GM19395 (cell line): ENCODE measurements at regions not wholly inside any gene's neighbourhood (a gene's known extent, or its start where the extent isn't known, plus 50 kb on each side); places are given as distances from the start of the nearest gene placed in this dataset.

ENCODE experiments used
- ATAC-seq: cut with Tn5 transposase; IDR thresholded peaks from one replicate; pipeline ENCODE4 v1.9.1; 2021; ENCODE audit warnings: mild to moderate bottlenecking, moderate library complexity; ENCODE audit not compliant: unreplicated experiment

DNA sequence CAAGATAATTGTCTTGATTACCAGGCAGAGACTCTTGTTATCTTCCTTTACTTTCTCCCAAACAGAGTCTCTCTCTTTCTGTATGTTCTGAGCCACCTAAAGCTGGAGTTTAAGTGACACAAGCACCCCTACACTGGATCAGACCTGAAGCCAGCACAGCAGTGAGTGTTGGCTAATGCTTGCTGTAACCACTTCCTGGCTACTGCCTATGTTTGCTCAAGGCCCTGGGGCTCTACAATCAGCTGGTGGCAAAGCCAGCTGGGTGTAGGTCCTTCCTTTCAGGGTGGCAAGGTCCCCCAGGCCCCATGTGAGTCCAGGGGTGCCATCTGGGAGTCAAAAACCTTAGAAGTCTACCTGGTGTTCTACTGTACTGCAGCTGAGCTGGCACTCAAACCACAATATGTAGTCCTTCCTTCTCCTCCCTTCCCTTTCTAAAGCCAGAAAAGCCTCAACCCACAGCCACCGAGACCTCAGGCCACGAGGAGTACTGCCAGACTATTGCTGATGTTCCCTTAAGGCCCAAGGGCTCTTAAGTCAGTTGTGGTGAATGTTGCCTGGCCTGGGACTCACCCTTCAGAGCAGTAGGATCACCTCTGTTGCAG lies 416.3 kb downstream of the ADRA2A start:
- no peak for ATAC-seq

DNA sequence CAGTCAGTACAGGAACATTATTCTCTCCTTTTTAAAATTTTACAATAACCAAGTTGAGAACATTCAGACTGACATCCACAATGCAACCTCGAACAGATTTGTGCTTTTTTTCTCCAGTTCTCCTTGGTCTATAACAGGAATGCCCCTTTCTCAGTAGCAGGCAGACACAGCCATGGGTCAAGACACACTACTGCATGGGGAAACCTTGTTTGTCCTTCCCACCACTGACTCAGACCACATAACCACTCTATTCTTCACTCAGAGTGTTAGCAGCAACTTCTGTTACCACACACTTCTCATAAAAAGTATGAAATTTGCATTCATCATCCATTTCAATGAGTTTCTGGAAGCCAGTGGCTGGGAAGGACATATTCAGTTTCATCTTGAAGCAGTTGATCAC lies 421.7 kb downstream of the ADRA2A start:
- ATAC-seq = no peak

DNA sequence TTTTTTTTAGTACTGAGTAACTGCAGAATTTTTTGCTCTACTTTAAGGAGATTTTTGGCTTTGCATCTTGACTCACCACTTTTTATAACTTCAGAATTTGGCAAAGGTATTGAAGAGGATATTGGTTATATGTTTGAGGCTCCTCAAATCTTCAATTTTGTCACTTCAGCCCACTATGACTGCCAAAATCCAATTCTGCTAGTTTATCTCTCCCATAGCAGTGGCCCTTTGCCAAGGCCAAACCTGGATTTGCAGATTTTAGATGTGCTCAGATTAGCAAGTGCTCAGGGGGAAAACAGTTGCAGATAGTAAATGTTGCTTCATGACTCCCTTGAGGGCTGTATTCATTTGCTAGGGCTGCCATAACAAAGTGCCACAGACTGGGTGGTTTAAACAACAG lies 427.5 kb downstream of the ADRA2A start:
- ATAC-seq = no peak

DNA sequence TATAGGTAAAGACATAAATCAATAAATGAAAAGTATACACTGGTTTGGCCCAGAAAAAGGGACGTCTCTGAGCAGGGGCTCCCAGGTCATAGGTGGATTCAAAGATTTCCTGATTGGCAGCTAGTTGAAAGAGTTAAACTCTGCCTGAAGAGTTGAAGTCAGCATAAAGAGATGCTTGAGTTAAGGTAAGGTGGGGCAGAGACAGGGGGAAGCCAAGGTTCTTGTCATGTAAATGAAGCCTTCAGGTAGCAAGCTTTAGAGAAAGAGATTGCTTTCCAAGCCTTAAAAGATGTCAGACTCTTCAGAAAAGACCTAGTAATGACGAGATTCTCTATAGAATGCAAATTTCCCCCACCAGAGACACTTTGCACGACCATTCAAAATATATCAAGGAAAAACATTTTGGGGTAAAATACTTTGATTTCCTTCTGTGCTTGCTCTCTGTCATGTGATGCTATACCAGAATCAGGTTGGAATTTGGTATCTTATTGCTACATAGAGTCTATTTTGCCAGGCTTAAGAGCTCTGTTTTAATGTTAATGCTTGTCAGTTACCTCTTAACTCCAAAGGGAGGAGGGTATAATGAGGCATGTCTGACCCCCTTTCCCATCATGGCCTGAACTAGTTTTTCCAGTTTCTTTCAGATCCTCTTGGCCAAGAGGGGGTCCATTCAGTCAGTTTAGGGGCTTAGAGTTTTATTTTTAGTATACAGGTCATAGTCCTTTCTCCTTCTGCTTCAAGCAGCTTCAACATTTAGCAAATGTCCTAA lies 429.6 kb downstream of the ADRA2A start:
- ATAC-seq = no peak

DNA sequence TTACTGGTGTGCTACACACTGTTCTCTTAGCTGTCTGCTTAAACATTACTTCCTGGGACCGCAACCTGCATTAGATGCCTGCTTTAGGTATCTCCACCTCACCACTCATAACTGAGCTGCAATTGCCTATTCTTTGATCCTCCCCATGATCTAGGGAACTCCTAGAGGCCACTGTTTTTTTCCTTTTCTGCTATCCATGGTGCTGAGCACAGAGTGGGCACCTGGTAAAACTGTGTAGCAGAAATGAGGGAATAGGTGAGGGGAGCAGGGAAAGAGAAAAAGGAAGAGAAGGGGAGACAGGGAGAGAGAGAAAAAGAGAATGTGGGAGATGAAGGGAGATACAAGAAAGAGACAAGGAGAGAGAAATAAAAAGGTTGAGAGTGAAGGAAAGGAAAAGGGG lies 434.9 kb downstream of the ADRA2A start:
- ATAC-seq = no peak

DNA sequence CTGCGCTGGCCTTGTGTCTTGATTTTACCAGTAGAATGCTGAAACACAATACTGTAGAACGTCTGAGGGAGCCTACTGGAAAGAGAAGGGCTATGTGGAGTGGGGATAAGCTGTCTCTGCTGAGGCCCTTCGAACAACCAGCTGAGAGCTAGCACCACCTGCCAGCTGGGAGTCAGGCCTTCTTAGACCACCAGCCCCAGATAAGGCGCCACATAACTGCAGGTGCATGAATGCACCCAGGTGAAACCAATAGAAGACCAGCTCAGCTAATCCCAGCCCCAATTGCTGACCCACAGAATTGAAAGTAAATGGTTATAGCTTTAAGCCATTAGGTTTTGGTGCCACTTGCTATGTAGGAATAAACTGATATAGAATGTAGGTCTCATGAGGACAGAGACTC lies 438.4 kb downstream of the ADRA2A start:
- ATAC-seq = no peak

DNA sequence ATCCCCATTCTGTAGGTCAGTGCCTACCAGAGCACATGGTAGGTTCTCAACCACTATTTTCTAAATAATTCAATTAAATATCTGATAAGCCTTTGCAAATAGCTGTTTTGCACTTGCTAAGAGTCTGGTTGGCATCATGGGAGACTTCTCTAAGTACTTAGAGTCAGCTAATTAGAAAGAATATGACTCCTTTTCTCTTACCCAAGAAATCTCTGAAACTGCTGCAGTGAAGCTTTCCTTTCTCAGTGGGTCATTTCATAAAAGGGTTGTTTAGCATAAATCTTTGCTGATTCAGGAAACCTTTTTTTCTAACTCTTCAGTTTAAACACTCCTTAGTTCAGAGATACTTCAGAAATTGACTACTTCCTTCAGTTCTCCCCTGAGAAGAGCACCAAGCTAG lies 438.9 kb downstream of the ADRA2A start:
- no peak for ATAC-seq

DNA sequence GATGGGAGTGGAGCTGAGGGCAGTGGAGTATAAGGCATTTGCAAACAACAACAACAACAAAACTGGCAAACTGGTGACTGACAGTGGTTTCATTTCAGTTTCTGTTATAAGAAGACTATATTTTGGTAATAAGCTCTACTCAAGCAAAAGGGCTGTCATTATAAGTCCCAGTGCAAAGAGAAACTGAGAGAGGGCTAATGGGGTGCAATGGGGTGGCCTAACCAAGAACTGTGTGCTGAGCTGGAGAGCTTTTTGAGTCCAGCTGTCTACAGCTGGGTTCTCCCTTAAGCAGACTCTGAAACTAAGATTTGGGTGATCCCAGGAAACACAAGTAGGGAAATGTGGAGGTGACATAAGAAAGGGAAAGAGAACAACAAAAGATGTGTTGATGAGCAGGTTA lies 439.3 kb downstream of the ADRA2A start:
- no peak for ATAC-seq

DNA sequence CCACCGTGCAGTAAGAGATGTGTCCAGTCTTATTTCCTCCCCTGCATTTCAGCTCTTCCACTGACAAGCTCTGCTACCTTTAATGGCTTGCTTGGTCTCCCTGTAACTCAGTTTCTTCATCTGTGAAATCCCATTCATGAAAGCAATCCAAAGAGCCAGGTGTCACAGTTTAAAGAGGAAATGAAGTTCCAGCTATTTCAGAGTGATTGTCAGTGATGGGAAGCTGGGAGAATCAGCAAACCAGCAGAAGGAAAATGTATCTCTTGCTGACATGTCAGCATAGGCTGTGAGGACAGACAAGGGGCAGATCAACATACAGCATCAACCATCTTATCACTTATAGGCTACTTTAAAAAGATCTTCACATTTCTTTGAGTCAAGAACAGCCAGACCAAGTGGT lies 445.3 kb downstream of the ADRA2A start:
- ATAC-seq = no peak

DNA sequence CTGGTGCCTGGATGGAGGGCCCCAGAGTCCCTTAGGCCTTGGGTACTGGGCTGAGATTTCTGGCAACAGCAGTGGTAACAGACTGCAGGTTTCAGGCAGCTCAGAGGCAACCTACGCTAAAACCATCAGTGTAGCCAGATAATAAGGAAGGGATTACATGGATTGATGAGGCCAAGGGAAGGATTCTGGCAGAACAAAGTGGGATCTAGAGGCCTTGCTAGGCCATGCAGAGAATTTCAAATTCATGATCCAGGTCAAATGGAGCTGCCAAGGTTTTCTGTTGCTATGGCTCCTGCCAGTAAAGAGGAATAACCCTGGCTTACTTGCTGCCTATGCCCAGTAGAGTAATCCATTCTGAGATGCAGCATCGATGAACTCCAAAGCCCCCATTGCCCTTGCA lies 445.7 kb downstream of the ADRA2A start:
- ATAC-seq = no peak

DNA sequence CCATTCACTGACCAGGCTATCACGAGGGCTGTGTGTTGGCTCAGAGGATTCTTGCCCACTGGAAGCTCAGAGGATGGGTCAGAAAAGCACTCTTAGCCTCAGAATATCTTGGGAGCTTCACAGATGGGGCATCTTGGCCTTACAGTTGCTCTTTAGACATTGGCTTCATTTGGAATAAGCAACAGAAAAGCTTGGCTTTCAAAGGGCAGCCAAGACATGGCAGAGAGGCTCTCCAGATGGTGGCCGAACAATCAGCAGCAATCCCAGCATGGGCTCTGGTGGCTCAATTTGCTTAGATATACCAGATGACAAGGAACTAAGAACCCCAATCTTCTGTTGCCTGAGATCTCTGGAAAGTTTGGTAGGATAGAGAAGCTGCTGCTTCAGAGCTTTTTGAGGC lies 446.2 kb downstream of the ADRA2A start:
- no peak for ATAC-seq

DNA sequence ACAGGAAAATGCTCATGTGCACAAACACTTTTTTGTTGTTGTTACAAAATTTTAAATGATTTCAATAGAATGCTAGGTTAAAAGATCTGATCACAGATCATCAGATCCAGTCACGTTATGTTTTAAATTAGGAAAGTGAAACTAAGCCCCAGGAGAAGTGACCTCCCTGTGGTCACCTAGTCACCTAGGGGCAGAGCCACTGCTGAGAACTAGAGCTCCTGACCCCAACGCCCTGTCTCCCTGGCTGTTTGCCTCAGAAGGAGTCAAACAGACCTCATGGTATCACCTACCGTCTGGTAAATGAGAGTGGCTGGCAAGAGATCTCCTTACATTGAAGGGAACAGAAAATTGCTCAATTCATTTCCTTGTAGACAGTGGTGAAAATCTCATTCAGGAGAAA lies 447.3 kb downstream of the ADRA2A start:
- ATAC-seq = no peak

DNA sequence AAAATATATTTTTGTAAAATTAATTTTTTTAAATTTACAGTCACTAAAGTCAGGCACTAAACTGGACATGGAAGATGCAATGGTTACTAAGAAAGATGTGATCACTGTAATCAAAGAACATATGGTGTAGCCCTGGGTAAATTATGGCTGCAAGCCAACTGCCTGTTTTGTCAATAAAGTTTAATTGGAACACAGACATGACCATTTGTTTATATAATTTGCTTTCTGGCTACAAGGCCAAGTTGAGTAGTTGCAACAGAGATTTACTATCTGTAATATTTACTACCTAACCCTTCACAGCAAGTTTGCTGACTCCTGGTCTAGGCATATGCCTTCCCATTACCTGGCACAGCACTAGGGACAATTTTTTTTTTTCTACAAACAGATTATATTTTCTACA lies 448.9 kb downstream of the ADRA2A start:
- ATAC-seq = no peak

DNA sequence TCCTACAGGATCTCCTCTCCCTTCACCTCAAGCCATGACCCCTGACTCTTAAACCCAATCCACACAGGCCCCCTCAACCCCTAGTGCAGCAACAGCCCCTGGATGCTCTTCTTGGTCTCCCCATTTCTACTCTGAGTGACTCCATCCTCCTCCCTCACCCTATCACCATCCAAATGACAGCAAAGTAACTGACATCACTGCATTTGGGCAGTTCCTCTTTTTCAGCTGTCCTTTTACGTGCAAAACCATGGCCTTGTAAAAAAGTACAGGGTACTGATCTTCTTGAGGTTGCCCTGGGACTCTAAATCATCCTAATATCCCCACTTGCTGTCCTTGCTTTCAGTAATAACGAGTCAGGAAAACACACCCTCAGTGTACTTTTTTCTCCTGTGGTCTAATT lies 454.9 kb downstream of the ADRA2A start:
- ATAC-seq = no peak

DNA sequence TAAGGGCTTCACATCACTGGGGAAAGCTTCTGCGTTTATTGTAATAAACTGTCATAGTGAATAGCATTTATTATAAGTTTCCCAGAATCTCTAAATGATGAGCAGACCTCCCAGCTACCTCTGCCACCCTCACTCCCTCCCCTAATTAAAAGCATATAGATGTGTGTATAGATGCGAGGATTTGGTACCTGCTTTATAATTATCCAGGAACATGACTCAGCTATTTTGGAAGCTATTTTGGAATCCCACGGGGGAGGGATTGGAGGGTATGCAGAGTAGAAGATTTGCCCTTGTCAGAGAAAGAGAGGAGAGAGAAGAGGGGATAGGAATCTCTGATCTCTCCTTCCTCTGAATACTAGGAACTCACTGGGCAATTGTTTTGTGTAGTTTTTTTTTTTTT lies 455.3 kb downstream of the ADRA2A start:
- no peak for ATAC-seq

DNA sequence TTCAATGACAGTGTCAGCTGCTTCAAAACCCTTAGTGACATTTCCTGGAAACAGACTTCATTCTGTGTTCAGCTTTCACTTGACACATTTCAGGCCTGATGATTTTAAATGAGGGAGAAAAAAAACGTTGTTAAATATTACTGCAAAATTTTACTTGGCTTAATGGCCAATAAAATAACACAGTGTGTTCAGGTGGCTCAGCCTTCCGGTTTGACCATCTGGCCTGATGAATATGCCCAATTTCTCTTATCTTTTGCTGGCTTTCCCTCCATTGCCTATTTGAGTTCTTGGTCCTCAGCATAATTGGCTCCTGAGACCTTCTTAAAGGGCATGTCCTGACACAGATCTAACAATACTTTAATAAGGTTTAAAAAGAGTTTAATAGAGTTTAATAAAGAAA lies 462.4 kb downstream of the ADRA2A start:
- no peak for ATAC-seq

DNA sequence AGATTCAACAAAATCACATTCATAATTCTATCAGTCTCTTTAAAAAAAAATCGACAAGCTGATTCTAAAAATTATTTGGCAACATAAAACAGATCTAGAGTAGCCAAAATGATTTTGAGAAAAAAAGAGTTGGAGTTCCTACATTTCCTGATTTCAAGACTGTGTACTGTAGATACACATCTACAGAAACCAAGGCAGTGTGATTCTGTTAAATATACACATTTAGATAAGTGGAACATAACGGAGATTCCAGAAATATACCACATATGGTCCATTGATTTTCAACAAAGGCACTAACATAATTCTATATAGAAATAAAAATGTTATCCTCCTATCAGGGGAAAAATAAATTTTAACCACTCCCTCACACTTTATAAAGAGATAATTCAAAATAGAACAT lies 467.0 kb downstream of the ADRA2A start:
- no peak for ATAC-seq

DNA sequence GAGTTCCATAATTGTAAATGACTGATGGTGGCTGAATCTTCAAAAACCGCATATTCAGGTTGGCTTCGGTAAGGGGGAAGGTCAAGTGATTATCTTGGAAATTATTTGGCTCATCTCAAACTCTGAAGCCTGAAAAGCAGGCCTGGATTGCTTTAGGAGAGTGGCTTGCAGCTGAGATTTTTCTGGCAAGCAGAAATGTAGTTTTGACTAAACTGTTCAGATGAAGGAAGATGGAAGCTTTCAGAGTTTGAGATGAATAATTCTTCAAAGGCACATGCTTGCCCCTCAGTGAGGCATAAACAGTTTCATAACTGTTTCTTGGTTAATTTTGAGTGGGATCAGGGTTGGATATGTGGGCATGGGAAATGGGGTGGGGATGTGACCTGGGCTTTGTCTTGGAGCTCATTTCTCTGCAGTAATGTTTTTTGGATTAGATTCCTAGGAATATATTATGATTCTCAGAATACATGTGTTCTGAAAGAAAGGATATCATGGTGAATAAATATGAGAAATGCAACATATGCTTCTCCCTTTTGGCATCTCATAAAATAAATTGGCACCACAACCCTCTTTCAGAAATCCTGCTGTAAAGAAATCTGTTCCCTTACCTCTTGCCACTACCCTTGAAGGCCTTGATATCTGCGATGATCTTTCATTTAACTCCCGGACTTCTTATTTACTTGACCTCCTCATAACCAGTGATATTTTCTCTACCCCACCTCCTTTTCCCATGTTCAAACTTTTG lies 469.2 kb downstream of the ADRA2A start:
- ATAC-seq = no peak

DNA sequence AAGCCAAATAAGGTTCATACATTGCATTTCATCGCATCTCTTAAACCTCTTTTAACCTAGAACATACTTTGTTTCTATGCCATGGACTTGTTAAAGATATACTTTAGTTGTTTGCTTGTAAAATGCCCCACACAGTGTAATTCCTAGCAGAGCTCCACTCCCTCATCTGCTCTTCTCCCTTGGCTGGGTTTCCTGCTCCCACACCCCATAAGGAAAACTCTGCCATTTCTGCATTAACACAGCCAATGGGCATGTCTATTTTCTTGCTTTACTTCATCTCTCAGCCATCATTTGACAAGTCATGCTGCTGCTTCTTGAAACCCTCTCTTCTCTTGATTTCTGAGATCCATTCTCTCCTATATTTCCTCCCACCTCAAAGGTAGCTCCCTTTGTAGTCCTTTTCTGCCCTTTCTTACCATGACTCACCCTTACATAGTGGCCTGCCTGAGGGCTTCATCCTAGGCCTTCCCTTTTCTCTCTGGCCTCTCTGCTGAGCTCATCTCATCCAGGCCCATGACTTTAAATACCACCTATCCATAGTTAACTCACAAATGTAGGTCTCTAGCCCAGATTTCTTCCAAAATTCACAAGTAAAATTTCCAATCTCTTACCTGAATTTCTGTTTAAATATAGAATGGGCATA lies 471.4 kb downstream of the ADRA2A start:
- ATAC-seq = no peak

DNA sequence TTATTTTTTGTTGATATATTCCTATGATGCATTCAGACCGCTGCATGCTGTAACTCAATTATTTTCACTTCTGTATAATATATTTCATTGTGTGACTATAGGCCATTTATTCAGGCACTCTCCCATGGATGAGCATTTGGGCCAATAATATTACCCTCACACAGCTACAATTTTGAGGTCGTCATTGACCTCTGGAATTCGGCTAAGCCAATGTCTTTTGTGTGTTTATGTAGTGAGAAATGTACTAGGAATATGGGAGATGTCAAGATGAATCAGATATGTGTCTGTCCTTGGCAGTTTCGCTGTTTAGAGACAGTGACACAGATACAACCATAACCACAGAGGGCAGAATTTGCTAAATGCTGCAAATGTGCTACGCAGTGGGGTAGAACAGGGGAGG lies 474.2 kb downstream of the ADRA2A start:
- no peak for ATAC-seq

DNA sequence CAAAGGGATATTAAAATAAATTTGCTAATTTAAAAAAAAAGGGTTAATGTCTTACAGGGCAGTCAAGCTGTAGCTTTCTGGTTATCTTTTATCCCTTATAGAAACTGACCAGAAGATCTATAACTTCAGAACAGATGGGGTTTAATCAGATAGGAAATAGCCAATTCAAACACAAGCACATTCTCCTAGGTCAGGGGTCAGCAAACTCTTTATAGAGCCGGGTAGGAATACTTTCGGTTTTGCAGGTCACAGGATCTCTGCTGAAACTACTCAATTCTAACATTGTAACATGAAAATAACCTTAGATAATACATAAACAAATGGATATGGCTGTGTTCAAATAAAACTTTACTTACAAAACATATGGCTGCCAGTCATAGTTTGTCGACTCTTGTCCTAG lies 479.8 kb downstream of the ADRA2A start:
- ATAC-seq = no peak

DNA sequence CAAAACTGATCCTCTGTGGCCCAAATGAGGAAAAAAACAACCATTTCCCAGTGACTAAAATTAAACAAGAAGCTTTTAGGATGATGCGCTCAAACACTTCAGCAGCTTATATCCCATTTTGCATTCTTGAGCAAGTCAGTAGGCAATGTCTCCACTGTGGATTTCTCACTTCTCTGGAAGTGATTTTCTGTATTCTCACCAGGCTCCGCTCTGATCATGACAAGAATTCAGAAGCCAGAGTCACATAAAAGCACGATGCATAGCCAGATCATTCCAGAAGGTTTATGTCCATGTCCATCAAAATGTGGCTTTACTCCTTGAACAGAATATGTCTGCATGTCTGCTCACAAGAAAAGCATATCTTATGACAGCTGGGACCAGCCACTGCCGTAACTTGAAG lies 481.4 kb downstream of the ADRA2A start:
- ATAC-seq = no peak
